ENCODE measurements at regions not wholly inside any gene's neighbourhood (a gene's known extent, or its start where the extent isn't known, plus 50 kb on each side); places are given as distances from the start of the nearest gene placed in this dataset.

DNA sequence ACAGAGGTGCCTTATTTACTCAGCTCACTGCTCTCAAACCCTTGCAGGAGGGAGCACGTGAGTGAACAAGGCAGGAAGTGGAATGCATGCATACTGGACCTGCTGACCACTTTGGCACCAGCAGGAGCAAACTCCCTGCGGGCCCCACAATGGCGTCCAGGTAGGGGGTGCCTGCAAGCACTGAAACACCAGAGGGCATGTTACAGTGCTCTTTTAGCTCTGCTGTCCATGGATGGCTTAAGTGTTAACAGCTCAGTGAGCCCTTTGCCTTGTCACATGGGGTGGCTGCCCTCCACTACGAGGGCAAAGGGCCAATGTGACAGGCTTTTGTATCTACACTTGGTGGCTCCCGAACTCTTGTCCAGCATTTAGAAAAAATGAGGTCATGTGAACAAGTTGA, 199.5 kb upstream of the UGT8 start:
- Histone ChIP-seq H3K36me3 (ENCODE audit: control insufficient read depth in 2 of 2, extremely low read depth in 1 of 2, insufficient read depth in 1 of 2, low read length in 1 of 2) (no peaks in the 10 kb centered on the region), H3K27ac (ENCODE audit: low read length) (no peak overlapping the region), H3K9me3 (no peaks in the 10 kb centered on the region), H3K27me3 (replicated peaks in 1 of 2; ENCODE audit: control insufficient read depth in 2 of 2, extremely low read depth in 1 of 2, insufficient read depth in 2 of 2, low read length in 1 of 2) (peaks cover 0 to 3% of the 10 kb centered on the region in 2 experiments), H3K4me1 (ENCODE audit: control insufficient read depth in 1 of 2, extremely low read depth in 1 of 2, insufficient read depth in 2 of 2, low read length in 2 of 2) (peaks cover 0 to 11% of the 10 kb centered on the region in 2 experiments), H3K4me3 (ENCODE audit: control insufficient read depth in 1 of 2, extremely low read depth in 1 of 2, low read length in 1 of 2) (no peak overlapping the region)
- Mint-ChIP-seq H3K36me3 (no peaks in the 10 kb centered on the region), H3K27ac (no peak overlapping the region), H3K4me3 (no peak overlapping the region), H3K27me3 (no peaks in the 10 kb centered on the region), H3K9me3 (no peaks in the 10 kb centered on the region), H3K4me1 (peaks cover 9 to 20% (median 18%) of the 10 kb centered on the region in 3 donors)
- ChIA-PET POLR2A (no interaction called here), CTCF (no interaction called here)
- 74% methylated on average over 5 of the region's 5 CpGs for WGBS (ENCODE audit: insufficient coverage)
- ATAC-seq (replicated peaks in 1 of 4), result no peak
- no peak for DNase-seq

DNA sequence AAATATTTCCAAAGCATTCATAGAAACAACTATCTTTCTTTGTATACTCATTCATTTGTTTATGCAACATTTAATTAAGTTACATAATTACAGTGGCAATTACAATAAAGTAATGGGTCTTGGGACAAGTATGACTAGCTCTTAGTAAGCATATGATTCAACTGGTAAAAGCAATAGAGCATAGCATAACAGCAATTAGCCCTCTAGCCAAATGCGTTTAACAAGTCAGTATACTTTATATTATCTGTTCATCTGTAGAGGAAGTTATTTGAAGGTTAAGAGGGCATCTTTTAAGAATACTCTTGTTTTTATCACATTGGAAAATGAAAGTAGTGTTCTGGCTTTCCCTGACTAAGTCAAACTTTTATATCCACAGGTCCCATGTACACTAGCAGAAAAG, 198.1 kb upstream of the UGT8 start:
- H3K36me3 ChIP-seq (ENCODE audit: control insufficient read depth in 2 of 2, extremely low read depth in 1 of 2, insufficient read depth in 1 of 2, low read length in 1 of 2), result no peaks in the 10 kb centered on the region
- no peak overlapping the region for H3K4me3 ChIP-seq (ENCODE audit: control insufficient read depth in 1 of 2, extremely low read depth in 1 of 2, low read length in 1 of 2)
- no peak overlapping the region for H3K4me3 Mint-ChIP-seq
- no peak overlapping the region for H3K27ac ChIP-seq (ENCODE audit: low read length)
- no peaks in the 10 kb centered on the region for H3K36me3 Mint-ChIP-seq
- no CpG with 5 or more reads among the region's 1 CpG for WGBS (ENCODE audit: insufficient coverage)
- peaks cover 0 to 7% (median 7%) of the 10 kb centered on the region in 3 donors for H3K9me3 Mint-ChIP-seq
- CTCF ChIA-PET, result no interaction called here
- POLR2A ChIA-PET, result no interaction called here
- H3K27ac Mint-ChIP-seq, result no peak overlapping the region
- H3K27me3 ChIP-seq (replicated peaks in 1 of 2; ENCODE audit: control insufficient read depth in 2 of 2, extremely low read depth in 1 of 2, insufficient read depth in 2 of 2, low read length in 1 of 2), result peaks cover 0 to 3% of the 10 kb centered on the region in 2 experiments
- no peaks in the 10 kb centered on the region for H3K9me3 ChIP-seq
- H3K4me1 Mint-ChIP-seq, result peaks cover 9 to 20% (median 18%) of the 10 kb centered on the region in 3 donors
- ATAC-seq (replicated peaks in 1 of 4), result no peak
- H3K27me3 Mint-ChIP-seq, result peaks cover 2 to 6% of the 10 kb centered on the region in 2 donors
- DNase-seq, result no peak
- H3K4me1 ChIP-seq (ENCODE audit: control insufficient read depth in 1 of 2, extremely low read depth in 1 of 2, insufficient read depth in 2 of 2, low read length in 2 of 2), result peaks cover 0 to 9% of the 10 kb centered on the region in 2 experiments

DNA sequence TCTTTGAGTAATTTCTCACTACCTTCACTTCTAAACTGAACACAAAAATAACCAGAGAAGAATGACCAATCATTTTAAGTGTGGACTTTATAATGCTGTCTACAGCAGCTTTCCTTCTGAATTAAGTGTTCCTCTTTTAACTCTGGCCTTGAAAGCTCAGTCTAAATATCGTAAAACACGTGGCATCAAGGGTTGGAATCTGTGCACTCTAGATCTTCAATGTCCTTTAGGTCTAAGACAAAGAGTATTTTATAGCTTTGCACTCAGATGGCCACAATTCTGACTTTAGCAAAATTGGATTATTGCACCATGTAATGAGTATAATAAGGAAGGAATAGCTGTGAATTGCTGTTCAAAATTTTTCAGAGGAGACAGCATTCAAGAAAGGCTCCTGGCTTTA, 197.1 kb upstream of the UGT8 start:
- ChIA-PET POLR2A (no interaction called here), CTCF (no interaction called here)
- peaks cover 2 to 6% of the 10 kb centered on the region in 2 donors for H3K27me3 Mint-ChIP-seq
- WGBS (ENCODE audit: insufficient coverage), result 83% methylated on average over 2 of the region's 2 CpGs
- no peaks in the 10 kb centered on the region for H3K36me3 Mint-ChIP-seq
- DNase-seq (no peak), ATAC-seq (replicated peaks in 1 of 4) (no peak)
- Histone ChIP-seq H3K9me3 (no peaks in the 10 kb centered on the region), H3K27me3 (replicated peaks in 1 of 2; ENCODE audit: control insufficient read depth in 2 of 2, extremely low read depth in 1 of 2, insufficient read depth in 2 of 2, low read length in 1 of 2) (peaks cover 0 to 4% of the 10 kb centered on the region in 2 experiments), H3K36me3 (ENCODE audit: control insufficient read depth in 2 of 2, extremely low read depth in 1 of 2, insufficient read depth in 1 of 2, low read length in 1 of 2) (no peaks in the 10 kb centered on the region), H3K27ac (ENCODE audit: low read length) (no peak overlapping the region), H3K4me3 (ENCODE audit: control insufficient read depth in 1 of 2, extremely low read depth in 1 of 2, low read length in 1 of 2) (no peak overlapping the region), H3K4me1 (ENCODE audit: control insufficient read depth in 1 of 2, extremely low read depth in 1 of 2, insufficient read depth in 2 of 2, low read length in 2 of 2) (peaks cover 0 to 5% of the 10 kb centered on the region in 2 experiments)
- H3K27ac Mint-ChIP-seq, result no peak overlapping the region
- H3K9me3 Mint-ChIP-seq, result peaks cover 0 to 7% (median 7%) of the 10 kb centered on the region in 3 donors
- H3K4me3 Mint-ChIP-seq, result no peak overlapping the region
- peaks cover 5 to 19% (median 15%) of the 10 kb centered on the region in 3 donors for H3K4me1 Mint-ChIP-seq

DNA sequence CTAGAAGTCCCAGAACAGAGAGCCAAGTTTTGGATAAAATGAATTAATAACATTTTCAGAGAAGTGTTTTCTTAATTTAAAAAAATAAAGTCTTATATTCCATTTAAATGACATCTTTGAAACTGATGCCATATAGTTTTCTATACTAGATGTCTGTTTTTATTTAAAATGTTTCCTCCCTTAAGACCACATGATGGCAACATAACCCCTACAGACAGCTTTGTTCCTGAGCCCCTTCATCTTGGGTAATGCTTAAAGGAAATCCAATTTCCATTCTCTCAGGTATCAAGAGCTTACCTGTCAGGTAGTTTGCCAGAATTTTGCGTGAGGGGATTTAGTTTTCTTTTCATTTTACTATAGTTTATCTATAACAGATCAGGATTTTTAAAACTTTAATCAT, 181.4 kb upstream of the UGT8 start:
- no peaks in the 10 kb centered on the region for H3K4me1 ChIP-seq (ENCODE audit: control insufficient read depth in 1 of 2, extremely low read depth in 1 of 2, insufficient read depth in 2 of 2, low read length in 2 of 2)
- H3K9me3 Mint-ChIP-seq, result peaks cover 5 to 8% (median 5%) of the 10 kb centered on the region in 3 donors
- H3K27ac ChIP-seq (ENCODE audit: low read length), result no peak overlapping the region
- no peaks in the 10 kb centered on the region for H3K4me1 Mint-ChIP-seq
- no CpG with 5 or more reads among the region's 1 CpG for WGBS (ENCODE audit: insufficient coverage)
- no peak overlapping the region for H3K4me3 ChIP-seq (ENCODE audit: control insufficient read depth in 1 of 2, extremely low read depth in 1 of 2, low read length in 1 of 2)
- ATAC-seq (replicated peaks in 1 of 4) (no peak), DNase-seq (no peak)
- no peaks in the 10 kb centered on the region for H3K36me3 Mint-ChIP-seq
- CTCF ChIA-PET, result no interaction called here
- no peak overlapping the region for H3K27ac Mint-ChIP-seq
- H3K27me3 ChIP-seq (replicated peaks in 1 of 2; ENCODE audit: control insufficient read depth in 2 of 2, extremely low read depth in 1 of 2, insufficient read depth in 2 of 2, low read length in 1 of 2), result no peaks in the 10 kb centered on the region
- POLR2A ChIA-PET, result no interaction called here
- no peak overlapping the region for H3K4me3 Mint-ChIP-seq
- peaks cover 5 to 13% of the 10 kb centered on the region in 2 donors for H3K27me3 Mint-ChIP-seq
- H3K9me3 ChIP-seq, result no peaks in the 10 kb centered on the region
- no peaks in the 10 kb centered on the region for H3K36me3 ChIP-seq (ENCODE audit: control insufficient read depth in 2 of 2, extremely low read depth in 1 of 2, insufficient read depth in 1 of 2, low read length in 1 of 2)

DNA sequence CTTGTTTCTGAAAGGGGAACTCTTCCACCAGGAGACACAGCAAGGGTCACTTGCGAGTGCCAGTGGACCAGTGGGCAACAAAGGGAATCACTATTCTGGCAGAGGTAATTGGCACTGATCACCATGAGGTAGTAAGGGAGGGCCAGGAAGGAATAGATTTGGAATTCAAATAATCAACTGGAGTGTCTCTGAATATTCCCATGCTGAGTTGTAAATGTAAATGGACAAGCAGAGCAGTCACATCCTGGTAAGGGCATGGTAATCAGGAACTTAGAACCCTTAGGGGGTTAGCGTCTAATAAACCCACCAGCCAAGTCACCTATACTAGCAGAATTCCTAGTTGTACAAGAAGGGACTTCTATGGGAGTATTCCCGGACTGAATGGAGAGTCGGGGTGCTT, 178.5 kb upstream of the UGT8 start:
- no peaks in the 10 kb centered on the region for H3K4me1 ChIP-seq (ENCODE audit: control insufficient read depth in 1 of 2, extremely low read depth in 1 of 2, insufficient read depth in 2 of 2, low read length in 2 of 2)
- no peaks in the 10 kb centered on the region for H3K9me3 Mint-ChIP-seq
- peaks cover 4 to 5% of the 10 kb centered on the region in 2 donors for H3K27me3 Mint-ChIP-seq
- H3K27me3 ChIP-seq (replicated peaks in 1 of 2; ENCODE audit: control insufficient read depth in 2 of 2, extremely low read depth in 1 of 2, insufficient read depth in 2 of 2, low read length in 1 of 2), result no peaks in the 10 kb centered on the region
- no peak overlapping the region for H3K4me3 Mint-ChIP-seq
- no peak overlapping the region for H3K4me3 ChIP-seq (ENCODE audit: control insufficient read depth in 1 of 2, extremely low read depth in 1 of 2, low read length in 1 of 2)
- ChIA-PET CTCF (no interaction called here), POLR2A (no interaction called here)
- no peaks in the 10 kb centered on the region for H3K4me1 Mint-ChIP-seq
- H3K9me3 ChIP-seq, result no peaks in the 10 kb centered on the region
- WGBS (ENCODE audit: insufficient coverage), result no CpG with 5 or more reads among the region's 4 CpGs
- no peak overlapping the region for H3K27ac Mint-ChIP-seq
- H3K36me3 Mint-ChIP-seq, result no peaks in the 10 kb centered on the region
- no peaks in the 10 kb centered on the region for H3K36me3 ChIP-seq (ENCODE audit: control insufficient read depth in 2 of 2, extremely low read depth in 1 of 2, insufficient read depth in 1 of 2, low read length in 1 of 2)
- ATAC-seq (replicated peaks in 1 of 4) (no peak), DNase-seq (no peak)
- H3K27ac ChIP-seq (ENCODE audit: low read length), result no peak overlapping the region

DNA sequence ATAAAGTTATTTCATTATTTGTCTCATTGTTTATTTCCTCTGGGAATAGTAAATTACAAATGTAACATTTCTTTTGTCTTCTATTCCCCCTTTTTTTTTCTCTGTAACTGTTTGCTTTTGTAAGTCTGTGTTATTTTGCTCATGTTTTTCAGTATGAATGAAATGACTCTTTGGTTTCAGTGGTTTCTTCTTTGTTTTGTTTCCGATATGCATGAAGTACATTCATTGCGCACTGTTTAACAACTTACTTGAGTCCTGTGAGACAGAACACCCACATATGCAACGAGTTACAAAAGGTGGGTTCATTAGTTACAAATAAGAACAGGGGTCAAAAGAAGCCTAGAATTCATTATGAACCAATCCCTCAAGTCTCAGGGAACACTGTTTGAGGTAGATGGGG, 175.0 kb upstream of the UGT8 start:
- no peaks in the 10 kb centered on the region for H3K36me3 Mint-ChIP-seq
- Histone ChIP-seq H3K4me3 (ENCODE audit: control insufficient read depth in 1 of 2, extremely low read depth in 1 of 2, low read length in 1 of 2) (no peak overlapping the region), H3K27me3 (replicated peaks in 1 of 2; ENCODE audit: control insufficient read depth in 2 of 2, extremely low read depth in 1 of 2, insufficient read depth in 2 of 2, low read length in 1 of 2) (no peaks in the 10 kb centered on the region), H3K27ac (ENCODE audit: low read length) (no peak overlapping the region), H3K9me3 (no peaks in the 10 kb centered on the region), H3K4me1 (ENCODE audit: control insufficient read depth in 1 of 2, extremely low read depth in 1 of 2, insufficient read depth in 2 of 2, low read length in 2 of 2) (no peaks in the 10 kb centered on the region), H3K36me3 (ENCODE audit: control insufficient read depth in 2 of 2, extremely low read depth in 1 of 2, insufficient read depth in 1 of 2, low read length in 1 of 2) (no peaks in the 10 kb centered on the region)
- ChIA-PET CTCF (no interaction called here), POLR2A (no interaction called here)
- H3K4me1 Mint-ChIP-seq, result no peaks in the 10 kb centered on the region
- DNase-seq (no peak), ATAC-seq (replicated peaks in 1 of 4) (no peak)
- H3K27ac Mint-ChIP-seq, result no peak overlapping the region
- no peak overlapping the region for H3K4me3 Mint-ChIP-seq
- no CpG with 5 or more reads among the region's 3 CpGs for WGBS (ENCODE audit: insufficient coverage)
- no peaks in the 10 kb centered on the region for H3K27me3 Mint-ChIP-seq
- H3K9me3 Mint-ChIP-seq, result peaks cover 0 to 4% (median 3%) of the 10 kb centered on the region in 3 donors

DNA sequence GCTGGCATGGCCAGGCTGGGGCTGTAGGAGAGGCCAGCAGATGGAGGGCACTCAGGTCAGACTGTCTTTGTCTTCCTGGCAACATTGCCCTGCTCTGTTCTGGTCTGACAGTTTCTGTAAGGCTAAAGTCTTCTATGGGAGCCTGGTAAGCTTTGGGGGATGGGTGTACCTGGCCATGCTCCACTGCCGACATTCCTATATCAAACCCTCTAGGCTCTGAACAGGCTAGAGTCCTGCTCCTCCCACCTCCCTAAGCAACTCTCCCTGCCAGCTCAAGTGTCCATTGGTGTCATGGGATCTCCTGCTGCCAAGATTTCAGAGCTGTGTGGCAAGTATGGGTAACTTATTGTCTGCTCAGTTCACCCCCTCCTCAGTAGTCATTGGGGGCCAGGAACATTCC, 163.5 kb upstream of the UGT8 start:
- DNase-seq (no peak), ATAC-seq (replicated peaks in 1 of 4) (no peak)
- no peak overlapping the region for H3K4me3 Mint-ChIP-seq
- ChIA-PET POLR2A (no interaction called here), CTCF (no interaction called here)
- no peak overlapping the region for H3K27ac Mint-ChIP-seq
- Histone ChIP-seq H3K4me1 (ENCODE audit: control insufficient read depth in 1 of 2, extremely low read depth in 1 of 2, insufficient read depth in 2 of 2, low read length in 2 of 2) (no peaks in the 10 kb centered on the region), H3K4me3 (ENCODE audit: control insufficient read depth in 1 of 2, extremely low read depth in 1 of 2, low read length in 1 of 2) (no peak overlapping the region), H3K27ac (ENCODE audit: low read length) (no peak overlapping the region), H3K9me3 (no peaks in the 10 kb centered on the region), H3K36me3 (ENCODE audit: control insufficient read depth in 2 of 2, extremely low read depth in 1 of 2, insufficient read depth in 1 of 2, low read length in 1 of 2) (no peaks in the 10 kb centered on the region), H3K27me3 (replicated peaks in 1 of 2; ENCODE audit: control insufficient read depth in 2 of 2, extremely low read depth in 1 of 2, insufficient read depth in 2 of 2, low read length in 1 of 2) (peaks cover 0 to 4% of the 10 kb centered on the region in 2 experiments)
- peaks cover 8 to 14% of the 10 kb centered on the region in 2 donors for H3K27me3 Mint-ChIP-seq
- peaks cover 5 to 7% (median 5%) of the 10 kb centered on the region in 3 donors for H3K9me3 Mint-ChIP-seq
- H3K36me3 Mint-ChIP-seq, result no peaks in the 10 kb centered on the region
- no peaks in the 10 kb centered on the region for H3K4me1 Mint-ChIP-seq
- no CpG with 5 or more reads among the region's 1 CpG for WGBS (ENCODE audit: insufficient coverage)

Data from T-cell (primary cell).